LNCAP (cell line): ENCODE measurements at regions not wholly inside any gene's neighbourhood (a gene's known extent, or its start where the extent isn't known, plus 50 kb on each side); places are given as distances from the start of the nearest gene placed in this dataset.

Source experiments
- TF ChIP-seq, protein P1 (sequence below): fragments of 450-650 bp; IDR thresholded peaks from 2 replicates; pipeline ENCODE4 v1.5.1; 2017; ENCODE audit warnings: mild to moderate bottlenecking

GRCh38 chr4:140211161-140211560 is 57.2 kb upstream of the MAML3 start:
- TF ChIP-seq, protein P1, sequence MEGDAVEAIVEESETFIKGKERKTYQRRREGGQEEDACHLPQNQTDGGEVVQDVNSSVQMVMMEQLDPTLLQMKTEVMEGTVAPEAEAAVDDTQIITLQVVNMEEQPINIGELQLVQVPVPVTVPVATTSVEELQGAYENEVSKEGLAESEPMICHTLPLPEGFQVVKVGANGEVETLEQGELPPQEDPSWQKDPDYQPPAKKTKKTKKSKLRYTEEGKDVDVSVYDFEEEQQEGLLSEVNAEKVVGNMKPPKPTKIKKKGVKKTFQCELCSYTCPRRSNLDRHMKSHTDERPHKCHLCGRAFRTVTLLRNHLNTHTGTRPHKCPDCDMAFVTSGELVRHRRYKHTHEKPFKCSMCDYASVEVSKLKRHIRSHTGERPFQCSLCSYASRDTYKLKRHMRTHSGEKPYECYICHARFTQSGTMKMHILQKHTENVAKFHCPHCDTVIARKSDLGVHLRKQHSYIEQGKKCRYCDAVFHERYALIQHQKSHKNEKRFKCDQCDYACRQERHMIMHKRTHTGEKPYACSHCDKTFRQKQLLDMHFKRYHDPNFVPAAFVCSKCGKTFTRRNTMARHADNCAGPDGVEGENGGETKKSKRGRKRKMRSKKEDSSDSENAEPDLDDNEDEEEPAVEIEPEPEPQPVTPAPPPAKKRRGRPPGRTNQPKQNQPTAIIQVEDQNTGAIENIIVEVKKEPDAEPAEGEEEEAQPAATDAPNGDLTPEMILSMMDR, result no peak

- TF ChIP-seq, protein P1, result no peak
Measured at GRCh38 chr4:140208921-140209320, 54.9 kb upstream of the MAML3 start.
